HG03558 (cell line): ENCODE measurements at regions not wholly inside any gene's neighbourhood (a gene's known extent, or its start where the extent isn't known, plus 50 kb on each side); places are given as distances from the start of the nearest gene placed in this dataset.

Experiments
- ATAC-seq: cut with Tn5 transposase; IDR thresholded peaks from one replicate; pipeline ENCODE4 v1.9.1; 2021; ENCODE audit warnings: moderate number of reproducible peaks; ENCODE audit not compliant: unreplicated experiment; ENCODE audit errors: extremely low read depth

DNA sequence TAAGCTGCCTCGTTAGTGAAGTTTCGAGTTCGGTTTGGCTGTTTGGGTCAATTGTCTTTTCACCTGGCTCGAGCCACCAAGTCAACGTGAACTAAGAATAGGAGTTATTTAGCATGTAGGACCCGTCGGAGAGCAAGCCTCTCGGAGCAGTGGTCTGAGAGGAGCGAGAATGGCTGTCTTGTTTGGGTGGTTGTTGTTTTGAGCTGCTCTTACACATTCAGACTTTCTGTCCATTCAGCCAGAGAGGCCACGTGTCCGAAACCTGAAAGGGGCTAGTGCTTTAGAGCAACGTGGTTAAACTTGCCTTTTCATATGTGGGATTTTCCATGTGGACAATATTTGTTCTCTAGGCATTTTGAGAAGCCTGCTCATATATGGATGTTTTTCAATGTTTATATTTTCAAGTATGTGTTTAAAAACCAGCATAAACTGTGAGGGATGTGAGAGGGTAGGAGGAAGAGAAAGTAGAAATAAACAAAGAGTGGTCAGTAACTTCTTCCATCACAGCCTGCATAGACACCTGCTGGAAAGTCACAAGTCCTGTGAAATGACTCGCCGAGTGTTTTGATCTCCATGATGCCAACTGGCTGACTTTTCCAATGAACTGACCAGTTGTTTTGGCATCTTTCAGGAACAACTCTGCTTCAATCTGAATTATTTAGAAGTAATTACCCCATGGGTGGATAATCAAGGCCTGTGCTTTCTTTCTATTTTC is 221.0 kb downstream of the ASCL1 start:
- ATAC-seq = no peak

DNA sequence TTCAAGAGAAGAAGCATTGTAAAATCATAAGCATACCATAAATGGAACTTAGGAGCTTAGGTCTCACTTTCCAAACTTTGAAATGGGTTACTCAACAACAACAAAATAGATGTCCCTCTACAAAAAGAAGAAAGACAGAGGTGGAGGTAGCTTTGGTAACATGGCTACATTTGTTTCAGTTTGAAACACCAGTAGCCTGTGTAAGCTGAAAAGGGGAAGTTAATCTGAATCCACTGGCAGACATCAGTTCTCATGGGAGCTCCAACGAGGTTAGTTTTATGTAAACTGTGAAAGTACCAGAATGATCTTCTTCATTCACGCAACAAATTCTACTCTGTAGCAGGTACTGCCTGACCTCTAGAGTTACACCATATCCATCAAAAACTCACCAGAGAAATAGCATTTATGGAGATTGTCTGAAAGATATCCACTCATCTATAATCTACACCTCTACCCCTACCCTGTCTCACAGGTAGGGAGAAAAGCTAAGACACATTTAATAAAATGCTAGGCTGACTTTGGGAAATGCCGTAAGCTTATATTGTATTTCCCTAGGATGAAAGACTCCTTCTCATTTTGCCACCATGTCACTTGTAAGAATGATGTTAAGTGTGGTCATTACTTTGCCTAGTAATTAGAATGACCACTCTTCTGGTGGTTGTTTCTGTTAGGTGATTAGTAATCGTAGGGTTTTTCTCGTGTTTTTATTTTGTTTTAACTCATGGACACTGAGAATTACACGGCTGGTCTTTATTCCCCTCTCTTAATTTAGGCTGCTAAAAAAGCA is 224.1 kb downstream of the ASCL1 start:
- ATAC-seq = peak; percentile 94

DNA sequence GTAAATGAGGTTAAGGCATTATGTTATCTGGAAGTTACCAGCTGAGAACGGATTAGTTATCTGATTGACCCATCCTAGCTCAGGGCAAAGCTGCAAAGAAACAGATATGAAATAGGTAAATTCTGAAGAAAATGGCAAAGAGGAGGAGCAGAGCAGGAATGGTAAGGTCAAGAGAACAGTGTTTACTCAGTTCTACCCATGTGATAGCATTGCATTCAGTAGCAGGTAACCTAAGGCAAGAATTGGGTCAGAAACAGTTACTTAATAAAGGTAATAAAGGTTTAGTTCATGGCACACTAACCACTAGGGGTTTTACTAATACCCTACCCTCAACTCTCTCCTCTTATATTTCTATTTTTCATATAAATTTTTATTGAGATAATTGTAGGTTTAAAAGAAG is 224.8 kb downstream of the ASCL1 start:
- ATAC-seq = no peak

DNA sequence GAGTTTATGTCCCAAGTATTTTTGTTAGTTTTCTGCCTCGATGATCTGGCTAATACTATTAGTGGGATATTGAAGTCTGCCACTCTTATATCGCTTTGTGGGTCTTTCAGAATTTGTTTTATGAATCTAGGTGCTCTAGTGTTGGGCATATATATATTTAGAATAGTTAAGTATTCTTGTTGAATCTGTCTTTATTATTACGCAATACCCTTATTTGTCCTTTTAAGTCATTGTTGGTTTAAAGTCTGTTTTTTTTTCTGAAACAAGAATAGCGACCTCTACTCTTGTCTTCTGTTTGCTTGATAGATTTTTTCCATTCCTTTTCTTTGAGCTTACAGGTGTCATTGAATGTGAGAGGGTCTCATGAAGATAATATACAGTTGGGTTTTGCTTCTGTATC is 239.0 kb downstream of the ASCL1 start:
- ATAC-seq = no peak

DNA sequence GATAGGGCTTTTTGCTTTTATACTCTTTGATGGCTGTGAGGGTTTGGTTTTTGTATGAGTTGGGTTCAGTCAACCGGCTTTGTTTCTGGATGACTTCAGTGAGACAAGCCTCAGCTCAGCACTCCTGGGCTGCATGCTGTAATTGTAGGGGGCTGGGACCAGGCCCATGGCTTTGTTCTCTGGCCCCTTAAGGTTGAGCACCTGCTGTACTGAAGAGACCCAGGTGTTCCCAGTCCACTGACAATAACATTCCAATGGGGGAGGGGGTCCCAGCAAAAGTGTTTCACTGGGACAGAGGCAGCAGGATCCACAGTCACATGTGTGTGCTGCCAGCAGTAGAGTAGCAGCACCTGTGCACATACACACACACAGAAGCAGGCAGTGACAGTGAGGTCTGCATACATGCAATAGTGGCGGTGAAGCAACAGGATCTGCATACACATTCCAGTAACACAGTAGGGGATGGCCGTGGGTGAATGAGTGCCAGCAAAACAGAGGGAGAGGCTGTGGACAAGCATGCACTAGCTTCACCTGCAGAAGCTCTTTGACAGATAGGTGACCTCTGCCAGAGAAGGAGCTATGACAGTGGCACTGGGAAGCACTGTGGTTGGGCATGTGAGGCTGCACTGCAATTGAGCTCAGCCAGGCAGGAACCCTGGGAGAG is 240.4 kb downstream of the ASCL1 start:
- no peak for ATAC-seq

DNA sequence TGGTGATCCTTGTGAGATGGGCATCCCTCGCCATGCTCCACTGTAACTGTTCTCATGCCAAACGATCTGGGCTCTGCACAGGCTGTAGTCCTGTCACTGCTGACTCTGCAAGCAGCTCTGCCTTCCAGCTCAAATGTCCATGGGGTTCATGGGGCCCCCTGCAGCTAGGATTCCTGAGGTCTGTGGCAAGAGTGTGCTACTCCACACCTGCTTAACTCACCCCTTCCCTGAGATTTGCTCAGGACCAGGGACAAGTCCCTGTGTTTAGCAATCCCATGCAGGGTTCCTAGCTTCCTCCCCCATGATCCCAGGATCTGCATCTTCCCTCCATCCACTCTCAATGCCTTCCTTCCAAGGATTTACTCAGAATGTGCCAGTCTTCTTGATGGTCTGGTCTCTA is 241.0 kb downstream of the ASCL1 start:
- no peak for ATAC-seq

DNA sequence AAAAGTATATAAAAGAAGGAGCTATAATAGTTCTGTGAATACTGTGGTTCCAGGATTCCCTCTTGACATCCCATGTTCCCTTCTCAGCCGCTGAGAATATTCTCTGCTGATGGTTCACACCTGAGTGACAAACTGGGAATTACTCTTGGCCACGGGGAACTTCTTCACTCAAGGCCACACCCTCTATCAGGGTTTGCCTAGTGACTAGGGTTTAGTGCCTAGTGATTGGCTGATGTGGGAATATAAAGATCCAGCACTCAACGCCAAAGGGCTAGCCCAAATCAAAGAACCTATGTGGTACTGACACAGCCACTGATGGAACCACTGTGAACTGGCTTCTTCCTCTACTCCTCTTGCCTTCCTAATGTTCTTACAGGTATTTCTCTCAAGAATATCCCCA is 248.4 kb downstream of the ASCL1 start:
- no peak for ATAC-seq

DNA sequence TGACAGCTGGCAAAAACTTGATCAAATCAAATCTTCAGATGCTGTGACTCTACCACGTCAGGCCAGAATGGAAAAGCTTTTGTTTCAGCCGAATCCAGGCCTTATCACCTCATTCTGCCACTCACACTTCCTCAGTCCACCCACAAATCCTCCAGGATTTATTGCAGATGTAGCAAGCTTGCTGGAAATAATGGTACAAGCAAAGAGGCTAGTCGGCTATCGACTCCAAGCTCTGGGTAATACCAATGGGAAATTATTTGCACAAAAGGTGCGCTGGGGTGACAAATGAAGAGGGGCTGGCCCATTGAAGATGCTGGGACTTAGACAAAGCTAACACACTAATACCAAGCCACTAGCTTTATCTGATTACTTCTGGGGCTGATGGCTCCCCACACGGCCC is 250.5 kb downstream of the ASCL1 start:
- no peak for ATAC-seq

DNA sequence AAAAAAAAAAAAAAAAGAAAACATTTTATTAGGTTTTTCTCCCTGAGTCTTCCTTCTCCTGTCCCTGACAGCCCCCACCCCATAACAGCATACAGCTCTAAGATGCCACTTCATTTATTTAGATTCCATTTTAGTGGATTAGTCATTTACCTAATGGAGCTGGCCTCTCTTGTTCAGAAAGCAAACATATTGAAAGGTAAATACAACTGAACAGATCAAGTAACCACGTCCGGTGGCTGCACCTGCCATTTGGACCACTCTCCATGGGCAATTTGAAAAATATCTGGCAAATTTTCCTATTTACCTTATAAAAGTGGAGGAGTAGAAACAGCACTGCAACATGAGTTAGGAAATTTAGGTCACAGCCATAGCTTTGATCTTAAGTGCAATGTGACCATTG is 254.6 kb downstream of the C12orf42 start:
- no peak for ATAC-seq

DNA sequence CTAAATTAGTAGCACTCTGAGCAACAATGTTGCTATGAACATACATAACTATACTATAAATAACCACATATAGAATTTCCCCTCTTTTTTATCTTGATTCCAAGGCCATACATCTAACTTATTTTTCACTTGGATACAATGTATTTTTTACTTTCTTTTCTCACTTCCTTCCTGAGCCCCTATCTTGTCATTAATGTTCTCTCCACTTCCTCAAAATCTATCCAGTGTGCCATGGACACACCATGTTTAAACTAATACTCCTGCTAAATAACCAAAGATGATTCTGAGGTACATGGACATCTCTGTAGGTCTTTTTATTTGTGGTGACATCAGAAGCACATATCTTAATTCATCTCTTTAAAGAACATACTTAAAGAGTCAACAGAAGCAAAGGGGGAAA is 251.2 kb downstream of the C12orf42 start:
- ATAC-seq = no peak

DNA sequence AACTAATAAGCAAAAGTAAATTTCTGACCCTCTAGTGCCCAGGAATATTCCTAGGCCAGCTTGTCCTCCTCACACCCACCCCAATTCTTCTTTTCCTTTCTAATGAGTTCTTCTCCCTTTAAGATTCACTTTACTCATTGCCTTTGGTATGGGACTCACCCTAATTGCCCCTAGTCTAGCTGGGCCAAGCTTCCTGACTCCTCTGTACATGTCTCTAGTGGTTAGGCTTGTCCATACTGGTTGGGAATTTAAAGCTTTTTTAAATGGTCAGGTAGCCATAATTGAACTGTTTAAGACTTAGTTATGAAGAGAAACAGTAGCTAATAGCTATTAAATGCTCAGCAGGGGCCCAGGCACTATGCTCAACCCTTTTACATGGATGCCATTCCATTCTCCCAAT is 248.2 kb downstream of the C12orf42 start:
- ATAC-seq = no peak

DNA sequence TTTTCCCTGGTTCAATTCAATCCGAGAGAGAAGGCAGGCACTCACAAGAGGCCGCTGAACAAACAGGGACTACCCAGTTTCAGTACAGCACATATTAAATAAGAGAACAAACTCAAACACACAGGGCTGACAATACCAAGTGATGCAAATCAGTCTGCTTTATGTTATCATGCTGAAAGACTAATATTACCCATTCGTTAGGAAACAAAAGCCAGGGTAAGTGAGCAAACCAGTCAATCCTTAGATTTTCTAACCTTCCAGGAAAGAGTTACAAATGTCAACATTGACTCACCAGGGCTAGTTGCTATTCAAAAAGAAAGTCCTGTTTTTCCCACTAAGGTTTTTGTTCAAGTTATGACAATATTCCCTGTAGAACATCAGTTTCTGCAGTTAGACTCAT is 246.2 kb downstream of the C12orf42 start:
- no peak for ATAC-seq

DNA sequence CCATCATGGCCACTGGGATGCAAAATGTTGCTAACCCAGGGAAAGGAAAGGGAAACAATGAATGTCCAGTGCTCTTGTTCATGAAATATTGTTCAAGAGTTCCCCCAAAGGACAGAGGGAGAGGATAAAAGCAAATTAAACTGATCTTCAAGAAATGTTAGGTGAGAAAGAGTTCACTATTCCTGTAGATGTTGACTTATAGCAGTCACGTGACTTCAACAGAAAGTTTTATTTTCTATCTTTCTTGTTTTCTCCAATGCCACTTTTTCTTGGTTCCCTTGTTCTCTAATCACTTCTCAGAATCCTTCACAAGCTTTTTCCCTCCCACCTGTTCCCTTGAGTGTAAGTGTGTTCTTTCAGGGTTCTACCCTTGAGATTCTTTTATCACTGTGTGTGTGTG is 245.3 kb downstream of the C12orf42 start:
- no peak for ATAC-seq
